Type B pancreatic cell (in vitro differentiated cells): ENCODE measurements at regions not wholly inside any gene's neighbourhood (a gene's known extent, or its start where the extent isn't known, plus 50 kb on each side); places are given as distances from the start of the nearest gene placed in this dataset.

Experiments used
- DNase-seq: peaks from one replicate; pipeline ENCODE4 v3.0.0; 2021; ENCODE audit warnings: mixed read lengths; ENCODE audit not compliant: unreplicated experiment; ENCODE audit errors: extremely low spot score
- H3K27ac Mint-ChIP-seq: 2 replicates; pipeline ENCODE4 v1.8.0; 2021; ENCODE audit warnings: mild to moderate bottlenecking, mixed read lengths
- H3K27me3 Mint-ChIP-seq: 2 replicates; pipeline ENCODE4 v1.8.0; 2021; ENCODE audit warnings: mixed read lengths
- H3K36me3 Mint-ChIP-seq: 2 replicates; pipeline ENCODE4 v1.8.0; 2021; ENCODE audit warnings: mixed read lengths
- H3K4me1 Mint-ChIP-seq: one replicate; pipeline ENCODE4 v1.8.0; 2021; ENCODE audit warnings: mixed read lengths; ENCODE audit not compliant: unreplicated experiment
- H3K4me3 Mint-ChIP-seq: 2 replicates; pipeline ENCODE4 v1.8.0; 2021; ENCODE audit warnings: mild to moderate bottlenecking, mixed read lengths
- H3K9me3 Mint-ChIP-seq: 2 replicates; pipeline ENCODE4 v1.8.0; 2021; ENCODE audit warnings: mixed read lengths
- TF ChIP-seq, protein P1 (sequence below): fragments of 200-600 bp; sonication (generic); conservative IDR thresholded peaks from 2 replicates; pipeline ENCODE4 v1.5.0; 2021; ENCODE audit warnings: antibody characterized with exemption, mild to moderate bottlenecking

DNA sequence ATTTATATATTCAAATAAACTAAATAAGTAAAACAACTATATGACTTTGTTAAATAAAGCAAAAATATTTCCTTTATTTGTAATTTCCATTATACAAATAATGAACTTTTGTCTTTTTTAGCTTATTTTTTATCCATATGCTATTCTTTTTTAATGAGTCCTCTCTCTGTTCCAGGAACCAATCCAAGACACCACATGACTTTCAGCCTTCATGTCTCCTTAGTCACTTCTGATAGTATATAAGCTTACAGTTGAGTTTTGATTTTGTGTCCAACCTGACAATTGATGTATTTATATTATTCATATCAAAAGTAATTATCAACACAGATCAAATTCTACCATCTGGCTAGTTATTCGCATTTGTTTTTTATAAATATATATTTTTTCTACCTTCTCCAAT, 582.3 kb upstream of the GJE1 start:
- Mint-ChIP-seq H3K27ac (no peak overlapping the region), H3K36me3 (peaks cover 11% of the 10 kb centered on the region), H3K4me1 (peaks cover 8% of the 10 kb centered on the region), H3K4me3 (no peak overlapping the region), H3K27me3 (no peaks in the 10 kb centered on the region), H3K9me3 (peaks cover 20% of the 10 kb centered on the region)
- no peak for DNase-seq
- TF ChIP-seq, protein P1, sequence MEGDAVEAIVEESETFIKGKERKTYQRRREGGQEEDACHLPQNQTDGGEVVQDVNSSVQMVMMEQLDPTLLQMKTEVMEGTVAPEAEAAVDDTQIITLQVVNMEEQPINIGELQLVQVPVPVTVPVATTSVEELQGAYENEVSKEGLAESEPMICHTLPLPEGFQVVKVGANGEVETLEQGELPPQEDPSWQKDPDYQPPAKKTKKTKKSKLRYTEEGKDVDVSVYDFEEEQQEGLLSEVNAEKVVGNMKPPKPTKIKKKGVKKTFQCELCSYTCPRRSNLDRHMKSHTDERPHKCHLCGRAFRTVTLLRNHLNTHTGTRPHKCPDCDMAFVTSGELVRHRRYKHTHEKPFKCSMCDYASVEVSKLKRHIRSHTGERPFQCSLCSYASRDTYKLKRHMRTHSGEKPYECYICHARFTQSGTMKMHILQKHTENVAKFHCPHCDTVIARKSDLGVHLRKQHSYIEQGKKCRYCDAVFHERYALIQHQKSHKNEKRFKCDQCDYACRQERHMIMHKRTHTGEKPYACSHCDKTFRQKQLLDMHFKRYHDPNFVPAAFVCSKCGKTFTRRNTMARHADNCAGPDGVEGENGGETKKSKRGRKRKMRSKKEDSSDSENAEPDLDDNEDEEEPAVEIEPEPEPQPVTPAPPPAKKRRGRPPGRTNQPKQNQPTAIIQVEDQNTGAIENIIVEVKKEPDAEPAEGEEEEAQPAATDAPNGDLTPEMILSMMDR, result no peak

DNA sequence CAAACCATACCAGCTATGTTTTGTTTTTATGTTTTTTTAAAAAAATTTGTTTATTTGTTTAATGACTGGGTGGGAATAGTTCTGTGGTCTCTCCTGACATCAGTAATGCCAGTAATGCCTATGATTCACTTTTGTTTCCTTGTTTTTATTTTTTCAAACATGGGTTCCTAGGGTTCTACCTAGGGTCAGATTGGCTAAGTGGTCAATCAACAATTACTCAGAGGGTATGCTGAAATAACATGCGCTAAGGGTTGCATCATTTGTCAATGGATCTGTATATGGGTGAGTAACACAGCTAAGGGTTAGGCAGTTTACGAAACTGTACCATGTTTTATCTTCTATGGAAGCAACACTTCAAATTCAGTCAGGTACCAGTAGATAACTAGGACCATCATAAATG, 583.8 kb upstream of the GJE1 start:
- H3K36me3 Mint-ChIP-seq, result peaks cover 11% of the 10 kb centered on the region
- peaks cover 20% of the 10 kb centered on the region for H3K9me3 Mint-ChIP-seq
- TF ChIP-seq, protein P1, result no peak
- H3K4me1 Mint-ChIP-seq, result peaks cover 8% of the 10 kb centered on the region
- no peak overlapping the region for H3K4me3 Mint-ChIP-seq
- no peaks in the 10 kb centered on the region for H3K27me3 Mint-ChIP-seq
- H3K27ac Mint-ChIP-seq, result no peak overlapping the region
- DNase-seq, result no peak

DNA sequence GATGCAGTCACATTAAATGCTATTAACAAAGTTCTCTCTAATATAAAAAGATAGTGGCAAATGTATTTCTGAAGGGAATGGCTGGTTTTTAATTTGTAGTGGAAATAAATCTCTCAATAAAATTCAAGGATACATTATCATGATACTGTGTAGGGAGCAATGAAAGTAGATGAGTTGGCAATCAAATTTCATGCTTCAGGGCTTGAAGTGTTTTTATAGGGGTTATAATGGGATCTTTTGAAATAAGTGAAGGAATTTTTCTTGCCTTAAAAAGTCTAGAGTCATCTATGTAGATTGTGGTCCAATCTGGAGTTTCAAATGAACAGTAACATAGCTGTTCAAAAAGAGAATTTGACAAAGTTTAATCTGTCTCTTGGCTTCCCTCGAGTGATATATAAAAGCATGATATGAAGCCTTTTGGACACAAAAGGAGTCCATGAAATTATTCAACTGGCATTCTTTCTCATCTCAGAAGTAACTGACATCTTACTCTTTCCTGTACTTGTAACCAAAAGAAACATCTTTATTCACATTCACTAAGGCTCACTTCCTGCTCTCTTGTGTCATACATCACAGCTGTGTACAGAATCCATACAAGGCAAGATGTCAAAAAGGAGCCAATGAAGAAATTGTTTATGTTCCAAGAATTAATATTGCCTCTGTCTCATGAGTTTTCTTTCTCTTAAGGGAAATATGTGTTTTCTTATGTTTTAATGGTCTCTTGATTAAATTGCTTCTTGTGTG, 591.0 kb upstream of the GJE1 start:
- no peak for DNase-seq
- Mint-ChIP-seq H3K36me3 (no peaks in the 10 kb centered on the region), H3K27ac (no peak overlapping the region), H3K4me3 (no peak overlapping the region), H3K9me3 (no peaks in the 10 kb centered on the region), H3K4me1 (no peaks in the 10 kb centered on the region), H3K27me3 (peaks cover 8% of the 10 kb centered on the region)
- TF ChIP-seq, protein P1, result no peak

DNA sequence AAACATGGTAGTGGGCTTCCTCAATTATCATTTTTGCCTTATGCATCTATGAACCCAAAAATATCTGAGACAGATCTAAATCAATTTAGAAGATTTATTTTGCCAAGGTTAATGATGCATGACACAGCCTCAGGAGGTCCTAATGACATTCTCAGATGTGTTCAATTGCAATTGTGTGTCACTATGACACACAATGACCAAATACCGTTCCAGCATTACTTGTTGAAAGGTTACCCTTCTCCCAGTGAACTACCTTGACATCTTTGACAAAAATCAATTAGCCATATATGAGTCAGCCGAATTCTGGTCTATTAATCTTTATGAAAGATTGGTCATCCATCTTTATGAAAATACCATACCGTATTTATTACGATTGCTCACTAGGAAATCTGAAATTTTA, 592.5 kb upstream of the GJE1 start:
- TF ChIP-seq, protein P1, result no peak
- H3K27ac Mint-ChIP-seq, result no peak overlapping the region
- no peaks in the 10 kb centered on the region for H3K36me3 Mint-ChIP-seq
- H3K4me1 Mint-ChIP-seq, result no peaks in the 10 kb centered on the region
- H3K9me3 Mint-ChIP-seq, result no peaks in the 10 kb centered on the region
- H3K27me3 Mint-ChIP-seq, result peaks cover 8% of the 10 kb centered on the region
- DNase-seq, result no peak
- H3K4me3 Mint-ChIP-seq, result no peak overlapping the region

DNA sequence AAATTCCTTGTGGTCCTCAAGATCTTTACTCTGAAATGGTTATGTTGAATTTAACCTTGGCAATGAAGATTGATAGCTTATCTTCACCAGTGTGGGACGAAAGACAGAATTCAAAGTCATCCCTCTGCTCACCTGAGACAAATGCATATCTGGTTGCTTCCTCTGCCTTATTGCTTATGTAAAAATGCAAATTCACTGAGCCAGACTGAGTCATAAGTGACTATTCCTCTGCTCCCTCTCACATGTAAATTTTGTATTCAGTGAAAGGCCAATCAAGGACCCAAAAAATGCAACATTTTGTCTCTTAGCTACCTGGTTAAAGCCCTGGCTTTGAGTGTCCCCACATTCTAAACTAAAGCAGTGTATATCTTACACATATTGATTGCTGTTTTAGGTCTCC, 593.1 kb upstream of the GJE1 start:
- TF ChIP-seq, protein P1, result no peak
- peaks cover 4% of the 10 kb centered on the region for H3K9me3 Mint-ChIP-seq
- H3K4me1 Mint-ChIP-seq, result no peaks in the 10 kb centered on the region
- H3K36me3 Mint-ChIP-seq, result no peaks in the 10 kb centered on the region
- H3K4me3 Mint-ChIP-seq, result no peak overlapping the region
- no peak overlapping the region for H3K27ac Mint-ChIP-seq
- peaks cover 8% of the 10 kb centered on the region for H3K27me3 Mint-ChIP-seq
- no peak for DNase-seq
